Endodermal cell (in vitro differentiated cells): ENCODE measurements at regions not wholly inside any gene's neighbourhood (a gene's known extent, or its start where the extent isn't known, plus 50 kb on each side); places are given as distances from the start of the nearest gene placed in this dataset.

Experiments used
- DNase-seq: peaks from one replicate; pipeline ENCODE4 v3.0.0-alpha.2; 2017
- H3K27ac ChIP-seq: 2 replicates; pipeline ENCODE4 v1.5.1; 2013; ENCODE audit warnings: mild to moderate bottlenecking, low read depth, low read length, moderate library complexity
- H3K27me3 ChIP-seq: 2 replicates; pipeline ENCODE4 v1.6.1; 2013; ENCODE audit warnings: mild to moderate bottlenecking, low read length, moderate library complexity; ENCODE audit not compliant: insufficient read depth, control insufficient read depth, poor library complexity, severe bottlenecking
- H3K36me3 ChIP-seq: 2 replicates; pipeline ENCODE4 v1.7.0; 2013; ENCODE audit warnings: mild to moderate bottlenecking, low read length, moderate library complexity; ENCODE audit not compliant: control insufficient read depth, insufficient read depth
- H3K4me1 ChIP-seq: one replicate; pipeline ENCODE4 v1.7.0; 2013; ENCODE audit warnings: low read length; ENCODE audit not compliant: control insufficient read depth, insufficient read depth
- H3K4me3 ChIP-seq: 2 replicates; pipeline ENCODE4 v1.5.1; 2013; ENCODE audit warnings: mild to moderate bottlenecking, low read length, moderate library complexity
- H3K9ac ChIP-seq: 2 replicates; pipeline ENCODE4 v1.6.1; 2013; ENCODE audit warnings: mild to moderate bottlenecking, low read length, moderate library complexity; ENCODE audit not compliant: poor library complexity, severe bottlenecking; ENCODE audit errors: extremely low read depth
- H3K9me3 ChIP-seq: 2 replicates; pipeline ENCODE4 v1.6.1; 2013; ENCODE audit warnings: mild to moderate bottlenecking, low read length, moderate library complexity; ENCODE audit not compliant: control insufficient read depth
- H3K27ac Mint-ChIP-seq: 2 replicates; pipeline ENCODE4 v1.8.0; 2020; ENCODE audit warnings: mixed read lengths
- H3K27me3 Mint-ChIP-seq: 2 replicates; pipeline ENCODE4 v1.8.0; 2021; ENCODE audit warnings: mild to moderate bottlenecking, mixed read lengths; ENCODE audit not compliant: insufficient read depth
- H3K36me3 Mint-ChIP-seq: 2 replicates; pipeline ENCODE4 v1.8.0; 2020; ENCODE audit warnings: low read depth, mixed read lengths
- H3K4me1 Mint-ChIP-seq: 2 replicates; pipeline ENCODE4 v1.8.0; 2020; ENCODE audit warnings: mixed read lengths
- H3K4me3 Mint-ChIP-seq: 2 replicates; pipeline ENCODE4 v1.8.0; 2020; ENCODE audit warnings: mild to moderate bottlenecking, moderate library complexity, mixed read lengths
- H3K9me3 Mint-ChIP-seq: 2 replicates; pipeline ENCODE4 v1.8.0; 2020; ENCODE audit warnings: mild to moderate bottlenecking, mixed read lengths
- WGBS, 2 experiments: methylation state at CpG; one replicate each; pipeline versions ENCODE4 v1.1.5 to v1.1.7; 2013; ENCODE audit warnings: missing lambda C conversion rate in 2 of 2, mixed read lengths in 1 of 2; ENCODE audit not compliant: insufficient coverage in 1 of 2, insufficient read length in 1 of 2; 5-methylcytosine and 5-hydroxymethylcytosine counted together
- TF ChIP-seq, protein P1 (sequence below): fragments of 200-600 bp; sonication (generic); conservative IDR thresholded peaks from 2 replicates; pipeline ENCODE4 v1.5.0; 2021; ENCODE audit warnings: antibody characterized with exemption, mild to moderate bottlenecking

DNA sequence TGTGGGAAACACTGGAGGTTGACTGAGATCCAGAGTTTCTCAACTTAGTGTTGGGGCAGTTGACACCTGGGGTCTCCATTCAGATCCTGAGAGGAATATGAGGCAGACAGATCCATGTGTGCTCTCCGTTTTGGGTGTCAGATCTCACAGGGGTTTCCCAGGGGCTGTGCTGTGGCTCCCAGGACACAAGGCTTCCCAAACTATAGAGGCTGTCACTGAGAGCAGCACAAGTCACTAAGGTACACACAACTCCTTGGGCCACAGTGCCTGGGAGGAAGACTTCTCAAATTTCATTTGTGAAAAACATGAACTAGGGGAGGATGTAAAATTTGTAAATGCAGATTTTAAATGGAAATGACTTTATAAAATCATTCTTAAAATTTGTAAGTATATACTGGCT is 363.6 kb downstream of the FBXO8 start:
- Histone ChIP-seq H3K9me3 (no peaks in the 10 kb centered on the region), H3K36me3 (no peaks in the 10 kb centered on the region), H3K4me1 (no peaks in the 10 kb centered on the region), H3K27me3 (no peaks in the 10 kb centered on the region), H3K27ac (no peak overlapping the region), H3K4me3 (no peak overlapping the region), H3K9ac (no peak overlapping the region)
- no peaks in the 10 kb centered on the region for H3K27me3 Mint-ChIP-seq
- H3K4me3 Mint-ChIP-seq = no peak overlapping the region
- DNase-seq = no peak
- 60 to 83% methylated on average over 1 of the region's 1 CpG for WGBS, 2 experiments
- H3K4me1 Mint-ChIP-seq = peaks cover 10% of the 10 kb centered on the region
- peaks cover 2% of the 10 kb centered on the region for H3K36me3 Mint-ChIP-seq
- no peak overlapping the region for H3K27ac Mint-ChIP-seq
- peaks cover 7% of the 10 kb centered on the region for H3K9me3 Mint-ChIP-seq
- TF ChIP-seq, protein P1, sequence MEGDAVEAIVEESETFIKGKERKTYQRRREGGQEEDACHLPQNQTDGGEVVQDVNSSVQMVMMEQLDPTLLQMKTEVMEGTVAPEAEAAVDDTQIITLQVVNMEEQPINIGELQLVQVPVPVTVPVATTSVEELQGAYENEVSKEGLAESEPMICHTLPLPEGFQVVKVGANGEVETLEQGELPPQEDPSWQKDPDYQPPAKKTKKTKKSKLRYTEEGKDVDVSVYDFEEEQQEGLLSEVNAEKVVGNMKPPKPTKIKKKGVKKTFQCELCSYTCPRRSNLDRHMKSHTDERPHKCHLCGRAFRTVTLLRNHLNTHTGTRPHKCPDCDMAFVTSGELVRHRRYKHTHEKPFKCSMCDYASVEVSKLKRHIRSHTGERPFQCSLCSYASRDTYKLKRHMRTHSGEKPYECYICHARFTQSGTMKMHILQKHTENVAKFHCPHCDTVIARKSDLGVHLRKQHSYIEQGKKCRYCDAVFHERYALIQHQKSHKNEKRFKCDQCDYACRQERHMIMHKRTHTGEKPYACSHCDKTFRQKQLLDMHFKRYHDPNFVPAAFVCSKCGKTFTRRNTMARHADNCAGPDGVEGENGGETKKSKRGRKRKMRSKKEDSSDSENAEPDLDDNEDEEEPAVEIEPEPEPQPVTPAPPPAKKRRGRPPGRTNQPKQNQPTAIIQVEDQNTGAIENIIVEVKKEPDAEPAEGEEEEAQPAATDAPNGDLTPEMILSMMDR = no peak

DNA sequence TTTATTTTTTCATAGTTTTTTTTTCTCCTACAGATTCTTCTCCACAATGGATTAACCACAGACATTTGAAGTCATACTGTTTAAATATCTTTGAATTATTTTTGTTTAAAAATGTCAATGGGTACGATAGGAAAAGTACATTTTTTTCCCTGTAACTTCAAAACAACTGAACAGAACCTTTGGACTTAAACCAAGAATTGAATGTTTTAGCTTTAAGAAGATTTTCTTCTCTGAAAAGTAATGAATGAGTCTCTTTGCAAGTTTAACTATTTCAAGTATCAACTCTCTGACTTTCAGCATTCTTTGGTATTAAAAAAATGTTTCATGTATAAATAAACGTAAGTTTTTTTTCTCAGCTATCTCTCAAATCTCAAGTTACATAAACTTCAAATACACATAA is 364.3 kb downstream of the FBXO8 start:
- Mint-ChIP-seq H3K27me3 (no peaks in the 10 kb centered on the region), H3K4me1 (peaks cover 10% of the 10 kb centered on the region), H3K9me3 (peaks cover 8% of the 10 kb centered on the region), H3K4me3 (no peak overlapping the region), H3K27ac (no peak overlapping the region), H3K36me3 (peaks cover 2% of the 10 kb centered on the region)
- TF ChIP-seq, protein P1 = no peak
- no peaks in the 10 kb centered on the region for H3K9me3 ChIP-seq
- 100% methylated on average over 1 of the region's 2 CpGs; no CpG with 5 or more reads in 1 of the 2 experiments for WGBS, 2 experiments
- no peak overlapping the region for H3K4me3 ChIP-seq
- no peak for DNase-seq
- H3K27ac ChIP-seq = no peak overlapping the region
- H3K9ac ChIP-seq = no peak overlapping the region
- no peaks in the 10 kb centered on the region for H3K27me3 ChIP-seq
- no peaks in the 10 kb centered on the region for H3K36me3 ChIP-seq
- no peaks in the 10 kb centered on the region for H3K4me1 ChIP-seq

DNA sequence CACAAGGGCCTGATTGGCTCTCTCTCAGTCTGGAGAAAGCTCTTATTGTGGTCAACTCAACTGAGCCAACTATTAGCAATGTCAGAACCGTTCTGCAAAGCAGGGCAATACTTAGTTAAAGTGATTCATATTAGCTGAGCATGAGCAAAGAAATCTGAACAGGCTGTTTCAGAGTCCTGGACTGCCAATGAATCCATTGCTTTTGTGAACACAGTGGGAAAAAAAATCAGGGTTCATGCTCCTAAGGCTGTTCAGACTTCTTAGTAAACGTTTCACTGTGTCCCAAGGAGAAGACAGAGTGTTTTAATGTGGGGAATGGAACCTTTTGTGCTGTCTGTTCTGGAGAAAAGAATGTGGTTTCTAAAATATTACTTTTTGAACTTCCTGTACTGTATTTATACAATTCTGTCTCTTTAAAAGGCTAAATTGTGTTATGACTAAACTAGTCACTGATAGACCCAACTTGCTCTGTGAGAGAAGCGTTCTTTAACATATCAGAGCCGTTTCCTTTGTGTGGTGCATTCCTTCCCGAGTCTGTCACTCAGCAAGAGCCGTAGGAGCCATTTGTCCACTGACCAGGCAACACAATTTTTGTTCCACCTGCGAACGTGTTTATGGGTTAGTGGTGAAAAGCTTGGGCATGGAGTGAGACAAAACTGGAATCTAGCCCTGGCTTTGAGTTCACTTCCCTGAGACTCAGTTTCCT is 366.1 kb downstream of the FBXO8 start:
- H3K36me3 Mint-ChIP-seq = no peaks in the 10 kb centered on the region
- no peaks in the 10 kb centered on the region for H3K9me3 ChIP-seq
- no peak overlapping the region for H3K9ac ChIP-seq
- H3K4me1 ChIP-seq = no peaks in the 10 kb centered on the region
- H3K9me3 Mint-ChIP-seq = peaks cover 6% of the 10 kb centered on the region
- H3K27me3 Mint-ChIP-seq = no peaks in the 10 kb centered on the region
- no peaks in the 10 kb centered on the region for H3K36me3 ChIP-seq
- DNase-seq = no peak
- H3K27me3 ChIP-seq = no peaks in the 10 kb centered on the region
- no peak overlapping the region for H3K4me3 ChIP-seq
- H3K27ac Mint-ChIP-seq = no peak overlapping the region
- H3K27ac ChIP-seq = peak overlapping the region; percentile 31
- peaks cover 10% of the 10 kb centered on the region for H3K4me1 Mint-ChIP-seq
- TF ChIP-seq, protein P1 = no peak
- WGBS, 2 experiments = 60 to 83% methylated on average over 7 to 8 of the region's 8 CpGs
- H3K4me3 Mint-ChIP-seq = no peak overlapping the region
